ENCODE measurements at regions not wholly inside any gene's neighbourhood (a gene's known extent, or its start where the extent isn't known, plus 50 kb on each side); places are given as distances from the start of the nearest gene placed in this dataset.

GRCh38 chr6:72521684-72522083 lies 100.2 kb upstream of the KCNQ5 start:
- TF ChIP-seq EZH2 (IDR thresholded peaks at IDR 0.05; ENCODE audit: borderline replicate concordance, low read depth, low read length, severe bottlenecking): no peak
- no peak for TF ChIP-seq CTCF (IDR thresholded peaks at IDR 0.05; ENCODE audit: borderline replicate concordance, extremely low read depth, low read length, poor library complexity, severe bottlenecking)
